GM12891 (cell line): ENCODE measurements at regions not wholly inside any gene's neighbourhood (a gene's known extent, or its start where the extent isn't known, plus 50 kb on each side); places are given as distances from the start of the nearest gene placed in this dataset.
A peak's percentile ranks its signal among the peaks of the same experiment; 100 is the strongest.
"Not testable (repeated sequence)": the region's sequence is repeated elsewhere in the genome, so short reads cannot be mapped to it uniquely, and the experiment has no call there.

Experiments used
- DNase-seq: peaks from one replicate; pipeline ENCODE4 v3.0.0; 2011; ENCODE audit warnings: low spot score; ENCODE audit not compliant: insufficient read length
- FAIRE-seq: peaks from 2 replicates; lab custom pipeline; 2011; peaks lifted over from hg19 to GRCh38; lab: Jason Lieb, UNC
- PAX5 ChIP-seq: IDR thresholded peaks from 2 replicates; pipeline ENCODE4 v1.6.1; 2011; ENCODE audit warnings: low read length, moderate library complexity, mild to moderate bottlenecking; ENCODE audit not compliant: insufficient read depth, severe bottlenecking
- POLR2A ChIP-seq: IDR thresholded peaks from 2 replicates; pipeline ENCODE4 v1.6.1; 2011; ENCODE audit warnings: low read depth, low read length, control low read depth
- POLR2AphosphoS5 ChIP-seq: IDR thresholded peaks from 2 replicates; pipeline ENCODE4 v1.6.1; 2011; ENCODE audit warnings: low read depth, low read length, control low read depth
- POU2F2 ChIP-seq: IDR thresholded peaks from 2 replicates; pipeline ENCODE4 v1.6.1; 2011; ENCODE audit warnings: low read depth, mild to moderate bottlenecking, control low read depth, low read length, moderate library complexity
- SPI1 ChIP-seq: IDR thresholded peaks from 2 replicates; pipeline ENCODE4 v1.6.1; 2011; ENCODE audit warnings: low read depth, low read length, control low read depth
- TAF1 ChIP-seq: IDR thresholded peaks from 2 replicates; pipeline ENCODE4 v1.6.1; 2011; ENCODE audit warnings: low read depth, low read length, control low read depth

DNA sequence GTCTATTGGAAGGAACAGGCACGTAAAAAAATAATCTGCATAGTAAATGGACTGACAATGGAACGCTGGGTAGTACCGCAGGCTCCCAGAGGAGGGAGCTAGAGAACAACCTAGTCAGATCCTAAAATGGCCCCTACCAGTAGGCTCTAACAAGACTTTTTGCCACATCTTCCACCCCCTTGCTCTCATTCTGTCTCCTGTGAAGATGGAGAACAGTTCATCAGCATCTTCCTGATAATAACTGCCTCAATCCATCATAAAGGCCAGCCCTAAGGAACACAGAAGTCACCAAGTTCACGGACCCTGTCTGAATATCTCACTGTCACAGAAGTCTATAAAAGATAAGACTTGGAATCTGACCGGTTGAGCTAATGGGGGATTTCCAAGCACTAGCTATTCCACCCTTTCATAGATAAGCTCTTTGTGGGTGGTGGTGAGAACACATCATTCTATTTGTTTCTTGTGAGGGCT lies 133.4 kb downstream of the SLC1A3 start:
- peak; percentile 90 for FAIRE-seq
- no peak for TF ChIP-seq POLR2AphosphoS5
- no peak for TF ChIP-seq TAF1
- TF ChIP-seq POU2F2: no peak
- no peak for TF ChIP-seq POLR2A
- TF ChIP-seq PAX5: no peak
- TF ChIP-seq SPI1: no peak
- DNase-seq: peak; percentile 41

DNA sequence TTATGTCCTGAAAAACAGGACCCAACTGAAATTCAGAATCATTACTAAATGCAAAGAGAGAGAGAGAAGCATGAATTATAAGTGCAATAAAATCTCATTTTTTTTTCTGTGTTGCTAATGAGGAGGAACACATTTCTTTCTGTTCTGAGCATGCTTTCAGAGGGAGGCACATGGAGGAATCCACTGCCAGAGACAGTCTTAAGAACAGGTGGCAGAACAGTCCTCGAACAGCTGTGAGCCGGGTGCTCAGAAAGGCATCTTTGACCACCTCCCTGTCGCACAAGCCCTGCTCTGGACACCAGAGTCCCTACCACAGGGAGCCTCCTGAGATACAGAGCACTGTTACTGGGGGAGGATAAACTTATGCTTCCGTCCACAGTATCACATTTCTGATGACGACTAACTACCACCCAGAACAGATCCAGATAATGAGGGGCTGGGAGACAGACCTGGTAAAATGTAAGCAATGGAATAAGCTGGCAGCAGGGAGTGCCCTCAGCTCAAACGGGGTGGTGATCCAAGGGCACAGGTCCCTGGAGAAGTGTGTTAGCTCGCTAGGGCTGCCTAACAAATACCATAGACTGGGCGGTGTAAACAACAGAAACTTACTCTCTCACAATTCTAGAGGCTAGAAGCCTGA lies 134.0 kb downstream of the SLC1A3 start:
- FAIRE-seq (no peak), DNase-seq (no peak)
- TF ChIP-seq POU2F2 (no peak), POLR2A (no peak), SPI1 (no peak), PAX5 (no peak)

DNA sequence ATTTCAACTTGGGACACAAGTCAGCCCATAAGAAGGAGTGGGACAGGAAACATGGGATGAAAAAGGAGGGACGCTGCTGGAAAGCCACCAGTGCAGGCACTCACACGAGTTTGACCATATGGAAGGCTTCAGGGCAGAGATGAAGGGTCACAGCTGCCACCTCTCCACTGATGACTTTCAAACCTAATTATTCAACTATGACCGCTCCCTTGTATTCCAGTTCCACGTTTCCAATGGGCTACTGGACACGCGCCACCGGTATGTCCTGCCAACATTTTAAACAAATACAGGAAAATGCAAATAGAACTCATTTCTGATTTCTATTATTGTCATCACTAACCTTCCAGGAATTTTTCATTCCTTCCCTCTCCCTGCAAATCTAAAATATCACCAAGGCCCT lies 134.7 kb downstream of the SLC1A3 start:
- no peak for FAIRE-seq
- TF ChIP-seq POLR2AphosphoS5 (no peak), PAX5 (no peak), SPI1 (no peak), TAF1 (no peak)
- no peak for DNase-seq

DNA sequence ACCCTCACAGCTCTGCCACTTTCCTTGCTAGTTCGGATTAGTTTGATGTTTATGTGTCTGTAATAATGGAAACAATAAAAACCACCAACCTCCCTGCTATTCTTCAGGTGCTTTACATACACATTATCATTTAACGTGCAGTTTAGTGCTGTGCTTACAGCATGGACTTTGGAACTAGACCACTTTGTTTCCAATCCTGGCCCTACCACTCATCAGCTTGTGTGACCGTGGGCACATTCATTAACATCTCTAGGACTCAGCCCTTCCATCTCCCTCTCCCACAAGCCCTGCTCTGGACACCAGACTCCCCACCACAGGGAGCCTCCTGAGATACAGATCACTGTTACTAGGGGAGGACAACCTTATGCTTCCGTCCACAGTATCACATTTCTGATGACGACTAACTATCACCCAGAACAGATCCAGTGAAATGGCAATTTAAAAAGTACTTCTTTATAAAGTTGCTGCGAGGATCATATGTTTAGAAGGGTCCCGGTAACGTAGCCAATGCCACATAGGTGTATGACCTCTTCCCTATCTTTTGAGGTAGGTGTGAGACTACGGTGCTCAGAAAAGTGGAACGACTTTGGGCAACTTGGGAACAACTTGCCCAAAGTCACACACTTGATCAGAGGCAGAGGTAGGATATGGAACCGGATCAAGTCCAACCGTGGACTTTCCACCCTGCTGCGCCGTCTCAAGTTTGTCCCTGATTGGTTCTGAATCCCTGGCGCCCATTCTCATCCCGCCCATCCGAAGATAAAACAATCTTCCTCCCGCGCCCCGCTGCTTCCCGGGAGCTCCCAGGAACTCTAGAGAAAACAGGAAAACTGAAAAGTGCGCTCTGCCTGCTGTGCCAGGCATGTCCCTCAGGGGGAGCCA lies 132.4 kb upstream of the NIPBL start:
- FAIRE-seq (no peak), DNase-seq (no peak)
- TF ChIP-seq POU2F2: no peak
- TF ChIP-seq TAF1: no peak
- no peak for TF ChIP-seq POLR2A
- no peak for TF ChIP-seq POLR2AphosphoS5
- TF ChIP-seq SPI1: no peak
- TF ChIP-seq PAX5: no peak

DNA sequence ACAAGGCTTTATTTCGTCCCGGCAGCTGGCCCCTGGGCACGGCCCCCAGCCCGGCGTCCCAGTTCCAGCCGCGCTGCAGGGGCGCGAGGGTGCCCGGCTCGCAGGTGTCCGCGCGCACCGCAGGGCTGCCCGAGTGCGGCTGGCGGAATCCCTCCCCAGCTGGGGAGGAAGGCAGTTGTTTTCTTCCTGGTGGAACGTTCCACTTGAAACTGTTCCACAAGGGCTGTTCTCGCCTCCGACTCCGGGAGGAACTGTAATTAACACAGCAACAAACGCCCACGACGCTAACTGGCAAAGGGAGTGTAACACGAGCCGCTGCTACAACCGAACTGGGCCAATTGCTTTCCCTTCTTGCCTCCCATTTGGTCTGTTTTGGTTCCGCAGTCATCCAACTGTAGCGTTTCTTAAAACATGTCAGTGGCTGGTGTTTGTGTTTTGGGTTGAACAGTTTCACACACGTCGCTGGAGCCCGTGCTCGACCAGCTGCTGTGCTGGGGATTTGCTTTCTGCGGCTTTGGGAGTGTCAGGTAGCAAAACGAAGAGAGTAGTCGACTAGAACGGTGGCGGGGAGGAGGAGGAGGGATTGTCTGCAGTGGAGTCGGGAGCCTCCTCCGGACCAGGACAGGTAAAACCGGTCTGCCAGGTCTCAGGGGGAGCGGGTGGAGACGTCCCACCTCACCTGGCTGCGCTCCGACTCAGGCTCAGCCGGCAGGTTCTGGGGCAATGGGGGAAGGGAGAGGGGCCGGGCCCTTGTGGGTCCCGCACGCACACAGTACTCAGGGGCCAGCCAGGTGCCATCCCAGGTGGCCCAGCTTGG lies 131.6 kb upstream of the NIPBL start:
- DNase-seq (peak; percentile 56), FAIRE-seq (peak; percentile 85)
- TF ChIP-seq POLR2A (no peak), SPI1 (0 out of 2 replicates have a peak, but pooled peaks have one; percentile 24)

DNA sequence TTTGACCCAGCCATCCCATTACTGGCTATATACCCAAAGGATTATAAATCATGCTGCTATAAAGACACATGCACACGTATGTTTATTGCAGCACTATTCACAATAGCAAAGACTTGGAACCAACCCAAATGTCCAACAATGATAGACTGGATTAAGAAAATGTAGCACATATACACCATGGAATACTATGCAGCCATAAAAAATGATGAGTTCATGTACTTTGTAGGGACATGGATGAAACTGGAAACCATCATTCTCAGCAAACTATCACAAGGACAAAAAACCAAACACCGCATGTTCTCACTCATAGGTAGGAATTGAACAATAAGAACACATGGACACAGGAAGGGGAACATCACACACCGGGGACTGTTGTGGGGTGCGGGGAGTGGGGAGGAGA lies 128.8 kb upstream of the NIPBL start:
- FAIRE-seq, DNase-seq: not testable (repeated sequence)

DNA sequence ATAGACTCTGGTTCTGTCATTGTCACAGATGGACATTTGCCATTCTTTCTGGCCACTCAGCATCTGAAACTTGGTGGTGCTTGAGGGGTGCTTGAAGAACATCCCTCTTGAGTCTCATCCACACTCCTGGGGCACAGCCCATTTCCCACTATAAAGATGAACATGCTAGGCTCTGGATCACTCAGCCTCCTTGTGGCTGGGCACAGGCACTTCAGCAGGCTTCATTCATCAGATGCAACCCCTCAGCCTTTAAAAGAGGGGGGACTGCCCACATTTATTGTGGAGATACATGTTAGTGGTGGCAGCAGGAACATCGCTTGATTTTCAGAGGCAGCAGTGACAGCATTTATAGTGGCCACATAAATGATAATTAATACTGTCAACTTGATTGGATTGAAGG lies 124.7 kb upstream of the NIPBL start:
- TF ChIP-seq POU2F2 (no peak), SPI1 (no peak), POLR2A (no peak), POLR2AphosphoS5 (no peak), PAX5 (no peak), TAF1 (no peak)
- no peak for FAIRE-seq
- no peak for DNase-seq

DNA sequence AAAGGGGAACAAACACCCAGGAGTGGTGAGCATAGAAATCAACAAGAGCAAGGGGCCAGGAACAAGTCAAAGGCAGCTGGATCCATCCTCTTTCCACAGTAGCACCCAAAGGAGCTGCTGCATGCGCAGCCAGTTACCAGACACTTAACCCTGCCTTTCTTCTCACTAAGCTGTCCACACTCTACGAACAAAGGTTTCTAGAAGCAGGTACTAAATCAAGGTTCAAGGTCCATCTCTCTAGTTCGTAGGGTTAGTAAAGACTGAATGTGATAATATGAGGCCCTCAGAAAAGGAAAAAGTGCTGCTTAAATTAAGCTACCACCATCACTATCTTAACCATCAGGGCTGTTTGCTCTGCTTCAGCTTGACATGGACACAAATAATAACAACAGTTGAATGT lies 121.2 kb upstream of the NIPBL start:
- FAIRE-seq (no peak), DNase-seq (no peak)
- TF ChIP-seq POLR2AphosphoS5 (no peak), SPI1 (no peak), POU2F2 (no peak), PAX5 (no peak), POLR2A (no peak), TAF1 (no peak)

DNA sequence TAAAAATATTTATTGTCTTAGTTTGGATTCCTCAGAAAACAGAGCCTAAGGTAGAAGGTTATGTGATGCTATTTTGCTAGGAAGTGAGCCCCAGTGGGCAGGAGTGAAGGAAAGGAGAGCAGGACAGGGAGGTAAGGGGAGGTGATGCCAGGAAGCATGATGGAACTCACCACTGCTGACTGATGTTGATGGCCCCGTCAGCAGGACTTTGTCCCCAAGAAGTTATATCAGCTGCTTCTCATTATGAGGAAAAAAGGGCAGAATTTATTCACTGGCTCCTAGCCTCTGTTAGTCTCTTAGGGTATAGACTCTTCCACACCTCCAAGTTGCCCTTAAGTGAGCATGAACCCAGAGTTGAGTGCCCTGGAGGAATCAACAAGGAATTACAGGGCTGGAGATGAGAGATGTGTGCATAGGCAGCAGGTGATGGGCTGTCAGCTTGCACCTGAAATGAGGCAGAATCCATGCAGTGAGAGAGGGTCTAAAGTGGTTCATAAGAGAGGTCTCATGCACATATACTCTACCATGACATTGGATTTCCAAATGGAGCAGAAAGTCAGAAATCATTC lies 120.6 kb upstream of the NIPBL start:
- DNase-seq: no peak
- FAIRE-seq: no peak
- TF ChIP-seq POLR2AphosphoS5 (no peak), SPI1 (no peak), PAX5 (no peak), TAF1 (no peak), POU2F2 (no peak)

DNA sequence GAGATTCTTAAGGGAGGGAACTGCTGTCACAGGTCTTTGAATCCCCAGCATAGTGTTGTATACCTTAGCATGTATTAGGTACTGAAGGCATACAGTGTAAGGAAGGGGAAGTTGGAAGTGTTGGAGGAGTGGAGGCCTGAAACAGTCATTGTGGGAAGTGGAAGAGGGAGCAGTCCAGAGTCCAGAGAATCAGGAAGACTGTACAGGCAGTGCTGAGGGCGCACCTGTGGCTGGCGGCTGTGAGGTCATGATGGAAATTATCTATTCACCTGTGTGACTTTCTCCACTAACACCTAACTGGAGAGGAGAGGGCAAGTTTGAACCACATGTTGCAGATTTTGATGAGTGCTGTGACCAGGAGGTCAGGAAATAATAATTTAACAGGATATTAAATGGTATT lies 119.7 kb upstream of the NIPBL start:
- FAIRE-seq: no peak
- TF ChIP-seq POLR2AphosphoS5 (no peak), TAF1 (no peak), PAX5 (no peak), POU2F2 (no peak), SPI1 (no peak)

More for the DNA sequence above, 119.7 kb upstream of the NIPBL start:
- DNase-seq: no peak
